Skin of body (tissue), 1 donor: ENCODE measurements at regions not wholly inside any gene's neighbourhood (a gene's known extent, or its start where the extent isn't known, plus 50 kb on each side); places are given as distances from the start of the nearest gene placed in this dataset.
A peak's percentile ranks its signal among the peaks of the same experiment; 100 is the strongest.

Source experiments
- DNase-seq: peaks from one replicate; lab custom pipeline; 2025; lab: John Stamatoyannopoulos, UW

- peak; percentile 55 for DNase-seq
These were observed 189.6 kb upstream of the TNP1 start for GRCh38 chr2:217049422-217049821.

- no peak for DNase-seq
These were observed 188.9 kb upstream of the TNP1 start for GRCh38 chr2:217048730-217049129.

GRCh38 chr2:217047631-217048030 is 187.8 kb upstream of the TNP1 start:
- no peak for DNase-seq

- DNase-seq, result no peak
These were observed 187.3 kb upstream of the TNP1 start for GRCh38 chr2:217047209-217047608.

- no peak for DNase-seq
These were observed 186.0 kb upstream of the TNP1 start for GRCh38 chr2:217045700-217046475.

- DNase-seq, result no peak
These were observed 180.2 kb upstream of the TNP1 start for GRCh38 chr2:217040099-217040498.

- no peak for DNase-seq
These were observed 178.1 kb upstream of the TNP1 start for GRCh38 chr2:217038001-217038400.

GRCh38 chr2:217037353-217037752 is 177.5 kb upstream of the TNP1 start:
- no peak for DNase-seq

GRCh38 chr2:217035967-217036366 is 176.1 kb upstream of the TNP1 start:
- peak; percentile 49 for DNase-seq

- no peak for DNase-seq
These were observed 173.3 kb upstream of the TNP1 start for GRCh38 chr2:217033186-217033585.

- no peak for DNase-seq
These were observed 171.6 kb upstream of the TNP1 start for GRCh38 chr2:217031445-217031844.

- DNase-seq, result no peak
These were observed 170.2 kb upstream of the TNP1 start for GRCh38 chr2:217030081-217030480.

- no peak for DNase-seq
These were observed 168.3 kb upstream of the TNP1 start for GRCh38 chr2:217028128-217028527.

GRCh38 chr2:217027414-217027813 is 167.6 kb upstream of the TNP1 start:
- DNase-seq, result no peak

- peak; percentile 56 for DNase-seq
These were observed 166.7 kb upstream of the TNP1 start for GRCh38 chr2:217026569-217026968.

- DNase-seq, result no peak
These were observed 166.3 kb upstream of the TNP1 start for GRCh38 chr2:217026161-217026560.

- no peak for DNase-seq
These were observed 163.7 kb upstream of the TNP1 start for GRCh38 chr2:217023611-217024010.

- peak; percentile 64 for DNase-seq
These were observed 157.8 kb upstream of the TNP1 start for GRCh38 chr2:217017456-217018252.

GRCh38 chr2:217016796-217017419 is 157.0 kb upstream of the TNP1 start:
- peak; percentile 90 for DNase-seq

GRCh38 chr2:217014328-217015105 is 154.7 kb upstream of the TNP1 start:
- DNase-seq, result no peak

GRCh38 chr2:217013926-217014325 is 154.1 kb upstream of the TNP1 start:
- DNase-seq, result no peak

- DNase-seq, result no peak
These were observed 151.7 kb upstream of the TNP1 start for GRCh38 chr2:217011576-217011975.
